AG04449 (cell line): ENCODE measurements at regions not wholly inside any gene's neighbourhood (a gene's known extent, or its start where the extent isn't known, plus 50 kb on each side); places are given as distances from the start of the nearest gene placed in this dataset.
"Not testable (repeated sequence)": the region's sequence is repeated elsewhere in the genome, so short reads cannot be mapped to it uniquely, and the experiment has no call there.

Experiments
- CTCF ChIA-PET: fragments of 350-600 bp; formaldehyde crosslinking; extraction: SDS; loops from one replicate; lab custom pipeline; 2021; ENCODE audit warnings: antibody characterized with exemption; lab: Yijun Ruan, JAX
- POLR2A ChIA-PET: fragments of 400-600, 350-600 bp; formaldehyde crosslinking; extraction: SDS; loops from one replicate; lab custom pipeline; 2020; ENCODE audit warnings: antibody characterized with exemption, inconsistent platforms; lab: Yijun Ruan, JAX
- DNase-seq: peaks from one replicate; pipeline ENCODE4 v3.0.0-alpha.2; 2010; ENCODE audit warnings: low read depth, low spot score
- H3K4me3 ChIP-seq: 2 replicates; pipeline ENCODE4 v1.5.1; 2011; ENCODE audit warnings: low read depth, mild to moderate bottlenecking, control low read depth, low read length
- TF ChIP-seq, protein P1 (sequence below): IDR thresholded peaks from one replicate; pipeline ENCODE4 v1.5.1; 2011; ENCODE audit warnings: mild to moderate bottlenecking, moderate library complexity, low read length, control low read depth, inconsistent platforms; ENCODE audit not compliant: insufficient read depth; ENCODE audit errors: missing control alignments

DNA sequence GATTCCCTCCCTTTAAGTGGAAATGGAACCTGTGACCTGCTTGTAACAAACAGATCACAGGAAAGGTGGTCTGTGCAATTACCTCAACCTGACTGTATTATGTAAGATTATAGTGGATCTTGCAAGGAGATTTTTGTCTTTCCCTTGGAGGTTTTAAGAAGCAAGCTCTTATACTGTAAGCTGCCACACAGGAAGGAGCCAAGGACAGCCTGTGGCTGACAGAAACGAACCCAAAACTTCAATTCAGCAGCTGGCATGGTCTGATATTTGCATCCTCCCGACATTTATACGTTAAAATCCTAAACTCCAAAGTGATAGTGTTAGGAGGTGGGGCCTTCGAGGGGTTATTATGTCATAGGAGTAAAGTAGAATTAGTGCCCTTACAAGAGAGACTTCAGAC, 711.8 kb upstream of the CTNND2 start:
- ChIA-PET CTCF (no interaction called here), POLR2A (no interaction called here)
- no peak overlapping the region for H3K4me3 ChIP-seq
- no peak for DNase-seq
- TF ChIP-seq, protein P1, sequence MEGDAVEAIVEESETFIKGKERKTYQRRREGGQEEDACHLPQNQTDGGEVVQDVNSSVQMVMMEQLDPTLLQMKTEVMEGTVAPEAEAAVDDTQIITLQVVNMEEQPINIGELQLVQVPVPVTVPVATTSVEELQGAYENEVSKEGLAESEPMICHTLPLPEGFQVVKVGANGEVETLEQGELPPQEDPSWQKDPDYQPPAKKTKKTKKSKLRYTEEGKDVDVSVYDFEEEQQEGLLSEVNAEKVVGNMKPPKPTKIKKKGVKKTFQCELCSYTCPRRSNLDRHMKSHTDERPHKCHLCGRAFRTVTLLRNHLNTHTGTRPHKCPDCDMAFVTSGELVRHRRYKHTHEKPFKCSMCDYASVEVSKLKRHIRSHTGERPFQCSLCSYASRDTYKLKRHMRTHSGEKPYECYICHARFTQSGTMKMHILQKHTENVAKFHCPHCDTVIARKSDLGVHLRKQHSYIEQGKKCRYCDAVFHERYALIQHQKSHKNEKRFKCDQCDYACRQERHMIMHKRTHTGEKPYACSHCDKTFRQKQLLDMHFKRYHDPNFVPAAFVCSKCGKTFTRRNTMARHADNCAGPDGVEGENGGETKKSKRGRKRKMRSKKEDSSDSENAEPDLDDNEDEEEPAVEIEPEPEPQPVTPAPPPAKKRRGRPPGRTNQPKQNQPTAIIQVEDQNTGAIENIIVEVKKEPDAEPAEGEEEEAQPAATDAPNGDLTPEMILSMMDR, result no peak

DNA sequence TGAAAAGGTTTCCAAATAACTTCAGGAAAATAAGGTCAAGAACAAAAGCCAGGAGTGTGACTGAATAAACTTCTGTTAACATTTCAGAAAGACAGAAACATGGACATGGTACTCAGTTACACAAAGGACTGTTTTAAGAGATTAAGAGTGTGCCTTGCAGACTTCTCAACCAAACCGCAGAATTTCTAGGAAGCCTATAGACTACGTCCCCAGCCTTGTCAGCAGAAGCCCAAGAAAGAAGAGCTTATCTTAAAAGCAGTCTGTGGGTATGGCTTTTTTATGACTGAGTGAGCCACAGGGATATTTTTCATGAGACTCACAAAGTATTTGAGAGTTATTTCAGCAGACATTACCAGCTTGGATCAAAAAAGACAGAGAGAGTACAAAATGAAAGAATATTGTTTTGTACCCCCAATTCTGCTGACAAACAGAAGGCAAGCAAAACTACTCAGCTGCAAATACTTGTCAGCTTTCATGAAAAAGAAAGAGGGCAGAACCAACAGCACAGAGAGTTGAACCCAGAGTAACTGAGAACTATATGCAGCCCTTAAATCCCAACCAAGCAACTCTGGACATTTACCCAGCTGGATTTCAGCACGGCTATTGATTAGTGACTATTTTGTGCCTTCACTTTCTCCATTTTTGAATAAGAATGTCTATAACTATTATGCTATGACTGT, 711.0 kb upstream of the CTNND2 start:
- CTCF ChIA-PET, result no interaction called here
- no peak overlapping the region for H3K4me3 ChIP-seq
- POLR2A ChIA-PET, result no interaction called here
- TF ChIP-seq, protein P1, result no peak
- no peak for DNase-seq

DNA sequence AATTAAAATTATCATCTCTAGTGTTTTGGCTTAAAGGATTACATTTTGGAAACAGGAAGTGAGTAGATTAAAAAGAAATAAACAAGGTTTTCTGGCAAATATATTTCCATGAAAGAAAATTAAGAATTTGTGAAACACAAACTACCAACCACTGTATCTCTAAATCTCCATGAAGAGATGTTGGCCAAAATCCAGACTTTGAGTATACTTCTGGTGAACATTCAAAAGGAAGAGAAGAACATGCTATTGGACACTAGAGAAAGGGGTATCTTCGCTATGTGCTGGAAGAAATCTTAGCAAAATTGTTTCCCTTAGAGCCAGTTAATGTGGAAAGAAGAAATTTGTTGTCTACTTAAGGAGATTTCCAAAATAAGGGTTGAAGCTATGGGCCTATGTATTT, 710.4 kb upstream of the CTNND2 start:
- H3K4me3 ChIP-seq, result no peak overlapping the region
- ChIA-PET POLR2A (no interaction called here), CTCF (no interaction called here)
- TF ChIP-seq, protein P1, result no peak
- no peak for DNase-seq

DNA sequence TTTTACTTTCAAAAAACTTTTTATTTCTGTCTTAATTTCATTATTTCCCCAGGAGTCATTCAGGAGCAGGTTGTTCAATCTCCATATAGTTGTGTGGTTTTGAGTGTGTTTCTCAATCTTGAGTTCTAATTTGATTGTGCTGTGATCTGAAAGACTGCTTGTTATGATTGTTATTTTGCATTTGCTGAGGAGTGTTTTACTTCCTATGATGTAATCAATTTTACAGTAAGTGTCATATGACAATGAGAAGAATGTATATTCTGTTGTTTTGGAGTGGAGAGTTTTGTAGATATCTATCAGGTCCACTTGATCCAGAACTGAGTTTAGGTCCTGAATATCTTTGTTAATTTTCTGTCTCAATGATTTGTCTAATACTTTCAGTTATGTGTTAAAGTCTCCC, 706.9 kb upstream of the CTNND2 start:
- TF ChIP-seq, protein P1, result no peak
- ChIA-PET CTCF (no interaction called here), POLR2A (no interaction called here)
- no peak for DNase-seq
- no peak overlapping the region for H3K4me3 ChIP-seq

DNA sequence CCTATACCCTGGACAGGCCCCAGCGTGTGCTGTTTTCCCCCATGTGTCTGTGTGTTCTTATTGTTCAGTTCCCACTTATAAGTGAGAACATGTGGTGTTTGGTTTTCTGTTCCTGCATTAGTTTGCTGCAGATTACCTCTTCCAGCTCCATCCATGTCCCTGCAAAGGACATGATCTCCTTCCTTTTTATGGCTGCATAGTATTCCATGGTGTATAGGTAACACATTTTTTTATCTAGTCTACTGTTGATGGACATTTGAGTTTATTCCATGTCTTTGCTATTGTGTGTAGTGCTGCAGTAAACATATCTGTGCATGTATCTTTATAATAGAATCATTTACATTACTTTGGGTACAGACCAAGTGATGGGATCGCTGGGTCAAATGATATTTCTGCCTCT, 703.6 kb upstream of the CTNND2 start:
- POLR2A ChIA-PET, DNase-seq, H3K4me3 ChIP-seq, CTCF ChIA-PET: not testable (repeated sequence)

DNA sequence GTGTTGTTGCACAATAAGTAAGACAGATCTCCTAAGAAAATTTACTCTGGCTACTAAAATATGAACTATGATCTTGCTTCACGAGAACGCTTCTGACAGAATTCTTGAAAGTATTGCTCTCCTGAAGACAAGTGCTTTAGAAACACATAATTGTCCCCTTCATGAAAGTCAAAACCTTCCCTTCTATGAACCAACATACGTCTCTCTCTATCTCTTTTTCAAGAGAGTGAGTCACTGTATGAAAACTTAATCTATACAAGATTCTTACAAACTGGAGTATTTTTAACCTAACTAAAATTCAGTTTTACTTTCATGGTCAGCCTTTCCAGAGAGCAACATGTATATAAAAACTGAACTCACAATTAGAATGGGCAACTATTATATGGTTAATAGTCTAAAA, 688.0 kb upstream of the CTNND2 start:
- CTCF ChIA-PET, result no interaction called here
- TF ChIP-seq, protein P1, result no peak
- POLR2A ChIA-PET, result no interaction called here

DNA sequence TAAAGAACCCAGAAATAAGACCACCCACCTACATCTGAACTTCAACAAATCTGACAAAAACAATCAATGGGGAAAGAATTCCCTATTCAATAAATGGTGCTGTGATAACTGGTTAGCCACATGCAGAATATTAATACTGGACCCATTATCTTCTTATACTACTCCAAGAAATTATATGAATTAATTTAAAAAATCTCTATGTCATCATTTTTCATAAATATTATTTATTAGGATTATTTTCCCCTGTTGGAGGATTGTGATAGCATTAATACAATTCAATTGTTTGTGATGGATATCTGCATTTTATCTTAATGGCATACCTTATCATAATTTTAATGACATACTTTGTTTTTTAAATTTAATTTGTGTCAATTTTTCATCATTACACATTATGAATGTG, 682.2 kb upstream of the CTNND2 start:
- no peak for DNase-seq
- CTCF ChIA-PET, result no interaction called here
- POLR2A ChIA-PET, result no interaction called here
- TF ChIP-seq, protein P1, result no peak
- no peak overlapping the region for H3K4me3 ChIP-seq

More for the DNA sequence above, 688.0 kb upstream of the CTNND2 start:
- no peak overlapping the region for H3K4me3 ChIP-seq
- no peak for DNase-seq

DNA sequence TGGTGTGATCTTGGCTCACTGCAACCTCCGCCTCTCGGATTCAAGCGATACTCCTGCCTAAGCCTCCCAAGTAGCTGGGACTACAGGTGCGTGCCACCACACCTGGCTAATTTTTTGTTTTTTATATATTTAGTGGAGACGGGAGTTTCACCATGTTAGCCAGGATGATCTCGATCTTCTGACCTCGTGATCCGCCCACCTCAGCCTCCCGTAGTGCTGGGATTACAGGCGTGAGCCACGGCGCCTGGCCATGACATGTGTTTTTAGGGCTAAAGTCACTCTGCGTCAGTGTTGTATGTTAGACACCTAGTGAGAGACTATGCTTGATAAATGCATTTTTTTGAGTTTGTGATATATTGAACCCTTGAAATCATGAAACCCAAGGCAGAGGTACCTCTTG, 674.6 kb upstream of the CTNND2 start:
- POLR2A ChIA-PET, H3K4me3 ChIP-seq, DNase-seq, CTCF ChIA-PET: not testable (repeated sequence)

DNA sequence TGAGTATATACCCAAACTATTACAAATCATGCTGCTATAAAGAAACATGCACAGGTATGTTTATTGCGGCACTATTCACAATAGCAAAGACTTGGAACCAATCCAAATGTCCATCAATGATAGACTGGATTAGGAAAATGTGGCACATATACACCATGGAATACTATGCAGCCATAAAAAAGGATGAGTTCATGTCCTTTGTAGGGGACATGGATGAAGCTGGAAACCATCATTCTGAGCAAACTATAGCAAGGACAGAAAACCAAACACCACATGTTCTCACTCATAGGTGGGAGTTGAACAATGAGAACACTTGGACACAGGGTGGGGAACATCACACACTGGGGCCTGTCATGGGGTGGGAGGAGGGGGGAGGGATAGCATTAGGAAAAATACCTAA, 672.7 kb upstream of the CTNND2 start:
- H3K4me3 ChIP-seq, DNase-seq, POLR2A ChIA-PET, CTCF ChIA-PET: not testable (repeated sequence)
